ENCODE measurements at regions not wholly inside any gene's neighbourhood (a gene's known extent, or its start where the extent isn't known, plus 50 kb on each side); places are given as distances from the start of the nearest gene placed in this dataset.

- intact Hi-C loops (cut with micrococcal nuclease), result no loop called here
- no CpG with 5 or more reads among the region's 1 CpG for WGBS (ENCODE audit: insufficient coverage)
Observed at GRCh38 chr1:65039066-65039465, 72.7 kb upstream of the JAK1 start.

GRCh38 chr1:65039508-65039907 lies 73.2 kb upstream of the JAK1 start:
- no peak overlapping the region for H3K27ac Mint-ChIP-seq

More at GRCh38 chr1:65039066-65039465, 72.7 kb upstream of the JAK1 start:
- Histone ChIP-seq H3K27ac (ENCODE audit: low read depth in 1 of 2, low read length in 2 of 2) (no peak overlapping the region), H2AFZ (ENCODE audit: insufficient read depth, low read depth, low read length, poor library complexity, severe bottlenecking) (no peak overlapping the region), H3K9ac (ENCODE audit: insufficient read depth, low read length, poor library complexity, severe bottlenecking) (no peak overlapping the region), H4K20me1 (ENCODE audit: insufficient read depth, low read length) (peaks cover 5% of the 10 kb centered on the region), H3K4me2 (replicated peaks; ENCODE audit: extremely low read depth, low read length, poor library complexity, severe bottlenecking) (no peak overlapping the region), H3K4me1 (ENCODE audit: control insufficient read depth in 1 of 2, insufficient read depth in 2 of 2, low read length in 2 of 2) (peaks cover 12 to 15% of the 10 kb centered on the region in 2 donors), H3K79me2 (ENCODE audit: insufficient read depth, low read length) (no peaks in the 10 kb centered on the region), H3K9me3 (replicated peaks in 1 of 2; ENCODE audit: control insufficient read depth in 1 of 2, insufficient read depth in 1 of 2, low read length in 2 of 2) (no peaks in the 10 kb centered on the region), H3K36me3 (replicated peaks in 1 of 2; ENCODE audit: control insufficient read depth in 1 of 2, insufficient read depth in 2 of 2, low read length in 2 of 2) (peaks cover 0 to 10% of the 10 kb centered on the region in 2 donors), H3K27me3 (ENCODE audit: control insufficient read depth in 2 of 2, insufficient read depth in 2 of 2, low read length in 2 of 2) (no peaks in the 10 kb centered on the region), H3K4me3 (replicated peaks in 1 of 3; ENCODE audit: low read depth in 2 of 3, low read length in 3 of 3) (no peak overlapping the region)
- TF ChIP-seq CTCF (IDR thresholded peaks at IDR 0.05), result no peak
- Mint-ChIP-seq H3K4me3 (no peak overlapping the region), H3K4me1 (peaks cover 16% of the 10 kb centered on the region), H3K36me3 (peaks cover 8 to 9% of the 10 kb centered on the region in 2 donors), H3K9me3 (peaks cover 0 to 2% (median 0%) of the 10 kb centered on the region in 7 donors), H3K27ac (no peak overlapping the region), H3K27me3 (ENCODE audit: low read depth in 3 of 3) (peaks cover 0 to 3% (median 2%) of the 10 kb centered on the region in 3 donors)
- DNase-seq, result no peak

More at GRCh38 chr1:65039508-65039907, 73.2 kb upstream of the JAK1 start:
- H2AFZ ChIP-seq (ENCODE audit: insufficient read depth, low read depth, low read length, poor library complexity, severe bottlenecking), result no peak overlapping the region
- H3K79me2 ChIP-seq (ENCODE audit: insufficient read depth, low read length), result no peaks in the 10 kb centered on the region
- H3K4me1 ChIP-seq (ENCODE audit: control insufficient read depth in 1 of 2, insufficient read depth in 2 of 2, low read length in 2 of 2), result peaks cover 12 to 15% of the 10 kb centered on the region in 2 donors
- Mint-ChIP-seq H3K4me1 (peaks cover 16% of the 10 kb centered on the region), H3K36me3 (peaks cover 8 to 12% of the 10 kb centered on the region in 2 donors), H3K4me3 (no peak overlapping the region), H3K9me3 (peaks cover 0 to 2% (median 0%) of the 10 kb centered on the region in 7 donors), H3K27me3 (ENCODE audit: low read depth in 3 of 3) (peaks cover 0 to 3% (median 1%) of the 10 kb centered on the region in 3 donors)
- no peak overlapping the region for H3K9ac ChIP-seq (ENCODE audit: insufficient read depth, low read length, poor library complexity, severe bottlenecking)
- H3K4me3 ChIP-seq (replicated peaks in 1 of 3; ENCODE audit: low read depth in 2 of 3, low read length in 3 of 3), result no peak overlapping the region
- no peaks in the 10 kb centered on the region for H3K9me3 ChIP-seq (replicated peaks in 1 of 2; ENCODE audit: control insufficient read depth in 1 of 2, insufficient read depth in 1 of 2, low read length in 2 of 2)
- no peak for DNase-seq
- TF ChIP-seq CTCF (IDR thresholded peaks at IDR 0.05), result no peak
- 100% methylated on average over 1 of the region's 2 CpGs for WGBS (ENCODE audit: insufficient coverage)
- H3K27me3 ChIP-seq (ENCODE audit: control insufficient read depth in 2 of 2, insufficient read depth in 2 of 2, low read length in 2 of 2), result no peaks in the 10 kb centered on the region
- H3K36me3 ChIP-seq (replicated peaks in 1 of 2; ENCODE audit: control insufficient read depth in 1 of 2, insufficient read depth in 2 of 2, low read length in 2 of 2), result peaks cover 0 to 10% of the 10 kb centered on the region in 2 donors
- intact Hi-C loops (cut with micrococcal nuclease), result no loop called here
- no peak overlapping the region for H3K4me2 ChIP-seq (replicated peaks; ENCODE audit: extremely low read depth, low read length, poor library complexity, severe bottlenecking)
- H4K20me1 ChIP-seq (ENCODE audit: insufficient read depth, low read length), result peaks cover 9% of the 10 kb centered on the region
- no peak overlapping the region for H3K27ac ChIP-seq (ENCODE audit: low read depth in 1 of 2, low read length in 2 of 2)
